GM23248 (cell line): ENCODE measurements at regions not wholly inside any gene's neighbourhood (a gene's known extent, or its start where the extent isn't known, plus 50 kb on each side); places are given as distances from the start of the nearest gene placed in this dataset.

Experiments used
- DNase-seq: peaks from one replicate; pipeline ENCODE4 v3.0.0-alpha.2; 2015
- H2AFZ ChIP-seq: fragments of 200-600 bp; sonication (generic); 2 replicates; pipeline ENCODE4 v1.6.1; 2016; ENCODE audit warnings: antibody characterized with exemption
- H3F3A ChIP-seq: fragments of 200-600 bp; sonication (generic); 2 replicates; pipeline ENCODE4 v1.6.1; 2016; ENCODE audit warnings: mild to moderate bottlenecking, antibody characterized with exemption, mixed run types; ENCODE audit not compliant: insufficient read depth
- H3K27ac ChIP-seq: fragments of 200-600 bp; sonication (generic); 2 replicates; pipeline ENCODE4 v1.5.1; 2016; ENCODE audit warnings: mild to moderate bottlenecking
- H3K27me3 ChIP-seq: fragments of 200-600 bp; sonication (generic); replicated peaks from 2 replicates; pipeline ENCODE4 v1.6.1; 2016; ENCODE audit warnings: mild to moderate bottlenecking; ENCODE audit not compliant: insufficient read depth
- H3K36me3 ChIP-seq: fragments of 200-600 bp; sonication (generic); 2 replicates; pipeline ENCODE4 v1.6.1; 2016; ENCODE audit warnings: low read depth, mild to moderate bottlenecking
- H3K4me1 ChIP-seq: fragments of 200-600 bp; sonication (generic); 2 replicates; pipeline ENCODE4 v1.6.1; 2016; ENCODE audit warnings: mild to moderate bottlenecking; ENCODE audit not compliant: insufficient read depth
- H3K4me2 ChIP-seq: fragments of 200-600 bp; sonication (generic); one replicate; pipeline ENCODE4 v1.6.1; 2016; ENCODE audit warnings: mild to moderate bottlenecking; ENCODE audit not compliant: unreplicated experiment
- H3K4me3 ChIP-seq: fragments of 200-600 bp; sonication (generic); 2 replicates; pipeline ENCODE4 v1.5.1; 2016; ENCODE audit warnings: mild to moderate bottlenecking
- H3K79me2 ChIP-seq: fragments of 200-600 bp; sonication (generic); 2 replicates; pipeline ENCODE4 v1.6.1; 2016; ENCODE audit warnings: mild to moderate bottlenecking; ENCODE audit not compliant: insufficient read depth
- H3K9ac ChIP-seq: fragments of 200-600 bp; sonication (generic); 2 replicates; pipeline ENCODE4 v1.6.1; 2016; ENCODE audit warnings: mild to moderate bottlenecking
- H3K9me2 ChIP-seq: fragments of 200-600 bp; sonication (generic); 2 replicates; pipeline ENCODE4 v1.6.1; 2016; ENCODE audit warnings: mixed run types, mild to moderate bottlenecking, moderate library complexity; ENCODE audit not compliant: insufficient read depth
- H3K9me3 ChIP-seq: fragments of 200-600 bp; sonication (generic); one replicate; pipeline ENCODE4 v1.6.1; 2017; ENCODE audit warnings: low read depth
- H4K20me1 ChIP-seq: fragments of 200-600 bp; sonication (generic); 2 replicates; pipeline ENCODE4 v1.6.0; 2016; ENCODE audit not compliant: insufficient read depth
- EZH2 ChIP-seq: fragments of 200-600 bp; sonication (generic); IDR thresholded peaks from 2 replicates; pipeline ENCODE4 v1.6.1; 2018; ENCODE audit warnings: antibody characterized with exemption, mild to moderate bottlenecking; ENCODE audit not compliant: insufficient read depth, poor library complexity, severe bottlenecking
- EZH2phosphoT487 ChIP-seq: fragments of 200-600 bp; sonication (generic); IDR thresholded peaks from 2 replicates; pipeline ENCODE4 v1.6.1; 2018; ENCODE audit warnings: antibody characterized with exemption, moderate library complexity, mild to moderate bottlenecking, low read depth; ENCODE audit not compliant: insufficient read depth
- WGBS, 2 experiments: methylation state at CpG; one replicate each; pipeline ENCODE4 v1.1.6; 2015 to 2017; ENCODE audit warnings: low lambda C conversion rate in 2 of 2, low coverage in 1 of 2; ENCODE audit errors: missing lambda C conversion rate in 2 of 2; 5-methylcytosine and 5-hydroxymethylcytosine counted together
- in situ Hi-C: fragments of 300-500 bp; cut with MboI; formaldehyde crosslinking; loops from 2 replicates; pipeline ENCODE4 v1.15.0; 2020

GRCh38 chr20:48146877-48147276 is 361.6 kb upstream of the SULF2 start:
- H3K4me1 ChIP-seq, result no peaks in the 10 kb centered on the region
- H3K27ac ChIP-seq, result no peak overlapping the region
- 52 to 60% methylated on average over 7 of the region's 7 CpGs for WGBS, 2 experiments
- H2AFZ ChIP-seq, result no peak overlapping the region
- H3K9me2 ChIP-seq, result no peaks in the 10 kb centered on the region
- no peaks in the 10 kb centered on the region for H3K36me3 ChIP-seq
- no peak for DNase-seq
- H3K27me3 ChIP-seq, result no peaks in the 10 kb centered on the region; the same call in none of the 2 replicates
- no peaks in the 10 kb centered on the region for H3F3A ChIP-seq
- no peaks in the 10 kb centered on the region for H4K20me1 ChIP-seq
- in situ Hi-C loops, result no loop called here
- H3K4me3 ChIP-seq, result no peak overlapping the region
- TF ChIP-seq EZH2 (no peak), EZH2phosphoT487 (no peak)
- no peak overlapping the region for H3K4me2 ChIP-seq
- no peaks in the 10 kb centered on the region for H3K79me2 ChIP-seq
- H3K9ac ChIP-seq, result no peak overlapping the region
- no peaks in the 10 kb centered on the region for H3K9me3 ChIP-seq

- Histone ChIP-seq H3K36me3 (no peaks in the 10 kb centered on the region), H3K4me3 (no peak overlapping the region), H3K4me2 (no peak overlapping the region), H3F3A (no peaks in the 10 kb centered on the region), H3K9ac (no peak overlapping the region), H2AFZ (no peak overlapping the region), H3K4me1 (no peaks in the 10 kb centered on the region), H3K27ac (no peak overlapping the region), H3K9me2 (no peaks in the 10 kb centered on the region), H4K20me1 (no peaks in the 10 kb centered on the region), H3K9me3 (no peaks in the 10 kb centered on the region), H3K27me3 (no peaks in the 10 kb centered on the region; the same call in none of the 2 replicates), H3K79me2 (no peaks in the 10 kb centered on the region)
- in situ Hi-C loops, result no loop called here
- no peak for DNase-seq
- WGBS, 2 experiments, result 54 to 62% methylated on average over 3 of the region's 3 CpGs
- TF ChIP-seq EZH2, result no peak
- no peak for TF ChIP-seq EZH2phosphoT487
Measured at GRCh38 chr20:48146308-48146707, 361.0 kb upstream of the SULF2 start.

GRCh38 chr20:48143435-48144081 is 358.3 kb upstream of the SULF2 start:
- no peak overlapping the region for H3K4me2 ChIP-seq
- in situ Hi-C loops, result no loop called here
- no peak overlapping the region for H3K27ac ChIP-seq
- H3K9ac ChIP-seq, result no peak overlapping the region
- H3F3A ChIP-seq, result no peaks in the 10 kb centered on the region
- no peaks in the 10 kb centered on the region for H3K4me1 ChIP-seq
- H3K9me2 ChIP-seq, result no peaks in the 10 kb centered on the region
- TF ChIP-seq EZH2phosphoT487 (no peak), EZH2 (no peak)
- H3K27me3 ChIP-seq, result no peaks in the 10 kb centered on the region; the same call in none of the 2 replicates
- H4K20me1 ChIP-seq, result no peaks in the 10 kb centered on the region
- no peaks in the 10 kb centered on the region for H3K9me3 ChIP-seq
- no peaks in the 10 kb centered on the region for H3K36me3 ChIP-seq
- no peak for DNase-seq
- H2AFZ ChIP-seq, result no peak overlapping the region
- 43 to 50% methylated on average over 10 of the region's 10 CpGs for WGBS, 2 experiments
- H3K79me2 ChIP-seq, result no peaks in the 10 kb centered on the region
- no peak overlapping the region for H3K4me3 ChIP-seq

- WGBS, 2 experiments, result 42 to 48% methylated on average over 6 of the region's 6 CpGs
- Histone ChIP-seq H3K4me1 (no peaks in the 10 kb centered on the region), H3K27me3 (no peaks in the 10 kb centered on the region; the same call in none of the 2 replicates)
Measured at GRCh38 chr20:48142516-48142773, 357.2 kb upstream of the SULF2 start.

More at GRCh38 chr20:48142516-48142773, 357.2 kb upstream of the SULF2 start:
- in situ Hi-C loops, result no loop called here
- no peak overlapping the region for H3K4me3 ChIP-seq
- DNase-seq, result no peak
- H3K9ac ChIP-seq, result no peak overlapping the region
- no peak for TF ChIP-seq EZH2
- no peak for TF ChIP-seq EZH2phosphoT487
- H3K4me2 ChIP-seq, result no peak overlapping the region
- H3K36me3 ChIP-seq, result no peaks in the 10 kb centered on the region
- no peak overlapping the region for H2AFZ ChIP-seq
- H3K9me3 ChIP-seq, result no peaks in the 10 kb centered on the region
- no peaks in the 10 kb centered on the region for H3K9me2 ChIP-seq
- H4K20me1 ChIP-seq, result no peaks in the 10 kb centered on the region
- H3K27ac ChIP-seq, result no peak overlapping the region
- no peaks in the 10 kb centered on the region for H3F3A ChIP-seq
- H3K79me2 ChIP-seq, result no peaks in the 10 kb centered on the region
